ENCODE measurements at regions not wholly inside any gene's neighbourhood (a gene's known extent, or its start where the extent isn't known, plus 50 kb on each side); places are given as distances from the start of the nearest gene placed in this dataset.

DNA sequence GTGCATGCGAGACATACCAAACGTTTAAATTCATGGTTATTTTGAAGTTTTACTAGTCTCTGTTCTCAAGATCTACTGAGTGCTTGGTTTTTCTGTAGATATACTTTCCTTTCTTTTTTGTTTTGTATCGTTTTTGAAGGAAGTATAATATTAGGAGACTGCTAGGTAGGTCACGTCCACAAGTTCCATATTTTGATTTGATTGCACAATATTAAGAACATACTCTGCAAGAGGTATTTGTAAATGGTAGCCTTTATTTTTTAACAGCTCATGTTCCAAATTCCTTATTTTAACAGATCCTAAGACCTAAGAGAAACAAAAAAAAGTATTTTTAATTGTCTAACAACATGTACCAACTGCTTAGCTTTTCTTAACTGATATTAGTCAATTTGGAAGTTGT, 156.7 kb downstream of the SERPINI1 start:
- no peak for DNase-seq
- Histone ChIP-seq H3K36me3 (replicated peaks; ENCODE audit: insufficient read depth, low read length) (no peaks in the 10 kb centered on the region), H3K9ac (ENCODE audit: low read length) (no peak overlapping the region), H3K9me3 (replicated peaks; ENCODE audit: insufficient read depth, low read length) (no peaks in the 10 kb centered on the region), H3K4me2 (ENCODE audit: low read depth, low read length) (no peak overlapping the region), H3K4me1 (ENCODE audit: low read length) (no peaks in the 10 kb centered on the region), H3K27ac (ENCODE audit: low read length) (no peak overlapping the region), H3K27me3 (replicated peaks; ENCODE audit: insufficient read depth, low read length) (no peaks in the 10 kb centered on the region), H3K79me2 (ENCODE audit: low read length) (no peaks in the 10 kb centered on the region), H2AFZ (ENCODE audit: low read length) (no peak overlapping the region; the same call in 1 of the 2 replicates), H3K4me3 (ENCODE audit: low read length) (no peak overlapping the region), H3F3A (ENCODE audit: insufficient read depth, low read length) (no peaks in the 10 kb centered on the region), H4K20me1 (ENCODE audit: insufficient read depth, low read length) (no peaks in the 10 kb centered on the region), H3K9me2 (replicated peaks; ENCODE audit: insufficient read depth, low read length) (no peaks in the 10 kb centered on the region)
- TF ChIP-seq CTCF (IDR thresholded peaks at IDR 0.05; ENCODE audit: low read length) (no peak), EZH2 (optimal IDR thresholded peaks at IDR 0.05; ENCODE audit: low read depth, low read length) (no peak), EZH2phosphoT487 (IDR thresholded peaks at IDR 0.05; ENCODE audit: low read length) (no peak)

GRCh38 chr3:167887096-167887495, 151.6 kb downstream of the SERPINI1 start:
- Histone ChIP-seq H3K36me3 (replicated peaks; ENCODE audit: insufficient read depth, low read length) (no peaks in the 10 kb centered on the region), H3K27me3 (replicated peaks; ENCODE audit: insufficient read depth, low read length) (no peaks in the 10 kb centered on the region), H3K27ac (ENCODE audit: low read length) (no peak overlapping the region), H4K20me1 (ENCODE audit: insufficient read depth, low read length) (no peaks in the 10 kb centered on the region), H3K4me3 (ENCODE audit: low read length) (no peak overlapping the region), H2AFZ (ENCODE audit: low read length) (no peak overlapping the region), H3K4me1 (ENCODE audit: low read length) (no peaks in the 10 kb centered on the region), H3K9me2 (replicated peaks; ENCODE audit: insufficient read depth, low read length) (no peaks in the 10 kb centered on the region), H3K79me2 (ENCODE audit: low read length) (no peaks in the 10 kb centered on the region), H3F3A (ENCODE audit: insufficient read depth, low read length) (no peaks in the 10 kb centered on the region), H3K9ac (ENCODE audit: low read length) (no peak overlapping the region), H3K9me3 (replicated peaks; ENCODE audit: insufficient read depth, low read length) (no peaks in the 10 kb centered on the region), H3K4me2 (ENCODE audit: low read depth, low read length) (no peak overlapping the region)
- no peak for TF ChIP-seq CTCF (IDR thresholded peaks at IDR 0.05; ENCODE audit: low read length)
- no peak for TF ChIP-seq EZH2phosphoT487 (IDR thresholded peaks at IDR 0.05; ENCODE audit: low read length)
- no peak for TF ChIP-seq EZH2 (optimal IDR thresholded peaks at IDR 0.05; ENCODE audit: low read depth, low read length)
- no peak for DNase-seq

- Histone ChIP-seq H3K4me2 (ENCODE audit: low read depth, low read length) (no peak overlapping the region), H3K27me3 (replicated peaks; ENCODE audit: insufficient read depth, low read length) (no peaks in the 10 kb centered on the region), H3K4me3 (ENCODE audit: low read length) (no peak overlapping the region), H3F3A (ENCODE audit: insufficient read depth, low read length) (no peaks in the 10 kb centered on the region), H2AFZ (ENCODE audit: low read length) (no peak overlapping the region), H3K27ac (ENCODE audit: low read length) (no peak overlapping the region), H3K79me2 (ENCODE audit: low read length) (no peaks in the 10 kb centered on the region), H3K4me1 (ENCODE audit: low read length) (no peaks in the 10 kb centered on the region), H3K9me2 (replicated peaks; ENCODE audit: insufficient read depth, low read length) (no peaks in the 10 kb centered on the region), H3K9ac (ENCODE audit: low read length) (no peak overlapping the region), H3K36me3 (replicated peaks; ENCODE audit: insufficient read depth, low read length) (no peaks in the 10 kb centered on the region), H4K20me1 (ENCODE audit: insufficient read depth, low read length) (no peaks in the 10 kb centered on the region), H3K9me3 (replicated peaks; ENCODE audit: insufficient read depth, low read length) (no peaks in the 10 kb centered on the region)
- DNase-seq, result no peak
- no peak for TF ChIP-seq CTCF (IDR thresholded peaks at IDR 0.05; ENCODE audit: low read length)
- TF ChIP-seq EZH2 (optimal IDR thresholded peaks at IDR 0.05; ENCODE audit: low read depth, low read length), result no peak
- no peak for TF ChIP-seq EZH2phosphoT487 (IDR thresholded peaks at IDR 0.05; ENCODE audit: low read length)
Observed at GRCh38 chr3:167886690-167887089, 151.2 kb downstream of the SERPINI1 start.
